Stimulated activated CD4-positive, alpha-beta T cell treated with anti-CD3 and anti-CD28 coated beads, TNF-alpha, amount 100 ng/mL, for 48 hours (primary cell): ENCODE measurements at regions not wholly inside any gene's neighbourhood (a gene's known extent, or its start where the extent isn't known, plus 50 kb on each side); places are given as distances from the start of the nearest gene placed in this dataset.
"Not testable (repeated sequence)": the region's sequence is repeated elsewhere in the genome, so short reads cannot be mapped to it uniquely, and the experiment has no call there.

Experiments used
- DNase-seq, 3 donors: peaks; one replicate each; pipeline ENCODE4 v3.0.0-alpha.2; 2020; ENCODE audit warnings: low read depth in 3 of 3

GRCh38 chr12:13562915-13563742 lies 366.6 kb downstream of the EMP1 start:
- no peak for DNase-seq

GRCh38 chr12:13561923-13562322 lies 365.4 kb downstream of the EMP1 start:
- DNase-seq: no peak

- DNase-seq: no peak
These were observed 362.9 kb downstream of the EMP1 start for GRCh38 chr12:13559318-13559978.

GRCh38 chr12:13552830-13553229 lies 356.3 kb downstream of the EMP1 start:
- DNase-seq: no peak

GRCh38 chr12:13547283-13547682 lies 350.8 kb downstream of the EMP1 start:
- no peak for DNase-seq

- no peak for DNase-seq
These were observed 349.7 kb downstream of the EMP1 start for GRCh38 chr12:13546231-13546630.

GRCh38 chr12:13539051-13539450 lies 342.5 kb downstream of the EMP1 start:
- no peak for DNase-seq

- DNase-seq: no peak
These were observed 341.6 kb downstream of the EMP1 start for GRCh38 chr12:13538136-13538535.

GRCh38 chr12:13537623-13538022 lies 341.1 kb downstream of the EMP1 start:
- no peak for DNase-seq

GRCh38 chr12:13536219-13536910 lies 339.8 kb downstream of the EMP1 start:
- DNase-seq: no peak

GRCh38 chr12:13534645-13535398 lies 338.3 kb downstream of the EMP1 start:
- DNase-seq: peak; percentile 6 to 31 (median 23)

- DNase-seq: no peak
These were observed 337.7 kb downstream of the EMP1 start for GRCh38 chr12:13534242-13534641.

GRCh38 chr12:13530966-13531365 lies 334.4 kb downstream of the EMP1 start:
- no peak for DNase-seq

- DNase-seq: not testable (repeated sequence)
These were observed 329.8 kb downstream of the EMP1 start for GRCh38 chr12:13526185-13526921.

GRCh38 chr12:13523536-13524307 lies 327.2 kb downstream of the EMP1 start:
- DNase-seq: no peak

GRCh38 chr12:13518034-13518433 lies 321.5 kb downstream of the EMP1 start:
- DNase-seq: not testable (repeated sequence)

- DNase-seq: no peak
These were observed 313.2 kb downstream of the EMP1 start for GRCh38 chr12:13509740-13510139.

- no peak for DNase-seq
These were observed 309.1 kb downstream of the EMP1 start for GRCh38 chr12:13505636-13506035.

- DNase-seq: no peak
These were observed 308.7 kb downstream of the EMP1 start for GRCh38 chr12:13505224-13505623.

- no peak for DNase-seq
These were observed 308.2 kb downstream of the EMP1 start for GRCh38 chr12:13504736-13505135.
